HPDE6-E6E7 (cell line): ENCODE measurements at regions not wholly inside any gene's neighbourhood (a gene's known extent, or its start where the extent isn't known, plus 50 kb on each side); places are given as distances from the start of the nearest gene placed in this dataset.

ENCODE experiments used
- DNase-seq: peaks from one replicate; pipeline ENCODE4 v3.0.0; 2011; ENCODE audit warnings: missing footprints; ENCODE audit errors: extremely low spot score

- DNase-seq: no peak
Measured at GRCh38 chr10:83165265-83165664, 974.0 kb upstream of the GHITM start.

- no peak for DNase-seq
Measured at GRCh38 chr10:83166344-83166743, 973.0 kb upstream of the GHITM start.

DNA sequence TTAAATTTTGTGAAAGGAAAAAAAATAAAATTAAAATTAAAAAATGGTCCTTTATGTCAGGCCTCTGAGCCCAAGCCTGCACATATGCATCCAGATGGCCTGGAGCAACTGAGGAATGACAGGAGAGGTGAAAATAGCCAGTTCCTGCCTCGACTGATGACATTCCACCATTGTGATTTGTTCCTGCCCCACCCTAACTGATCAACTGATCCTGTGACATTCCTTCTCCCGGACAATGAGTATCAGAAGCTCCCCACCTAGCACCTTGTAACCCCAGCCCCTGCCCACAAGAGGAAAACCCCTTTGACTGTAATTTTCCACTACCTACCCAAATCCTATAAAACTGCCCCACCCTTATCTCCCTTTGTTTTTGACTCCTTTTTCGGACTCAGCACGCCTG lies 972.2 kb upstream of the GHITM start:
- DNase-seq: no peak

DNA sequence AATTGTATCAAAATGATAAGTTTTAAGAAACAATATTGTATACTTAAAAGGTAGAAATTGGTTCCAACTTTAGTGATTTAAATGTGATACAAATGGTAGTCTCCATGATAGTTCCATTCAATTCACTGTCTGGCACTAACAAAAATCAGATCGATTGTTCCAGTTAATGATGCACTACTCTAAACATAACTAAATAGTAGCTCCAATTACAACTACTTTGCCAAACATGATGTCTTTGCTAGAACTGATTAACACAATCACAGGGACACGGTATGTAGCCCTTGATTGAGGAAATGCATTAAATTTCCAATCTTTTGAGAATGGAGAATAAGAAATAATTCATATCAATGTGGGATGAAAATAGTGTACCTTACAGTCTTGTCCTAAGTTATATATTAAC lies 962.4 kb upstream of the GHITM start:
- no peak for DNase-seq

DNA sequence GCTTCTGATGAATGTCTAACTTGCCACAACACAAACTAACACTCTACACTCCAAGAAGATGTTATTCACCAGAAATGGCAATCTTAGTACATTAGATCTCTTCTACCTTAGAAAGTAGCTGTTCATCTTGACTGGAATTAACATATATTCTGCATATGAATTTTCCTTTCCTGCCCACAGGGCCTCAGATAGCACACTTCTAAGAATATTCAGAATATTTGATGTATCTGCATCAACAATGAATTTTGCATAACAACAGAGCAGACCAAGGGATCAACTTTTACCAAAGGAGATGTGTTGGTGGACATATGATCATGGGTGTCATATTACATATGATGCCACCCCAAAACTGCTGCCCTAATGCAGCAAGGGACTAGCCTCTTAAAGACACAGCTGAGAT lies 960.8 kb upstream of the GHITM start:
- no peak for DNase-seq

DNA sequence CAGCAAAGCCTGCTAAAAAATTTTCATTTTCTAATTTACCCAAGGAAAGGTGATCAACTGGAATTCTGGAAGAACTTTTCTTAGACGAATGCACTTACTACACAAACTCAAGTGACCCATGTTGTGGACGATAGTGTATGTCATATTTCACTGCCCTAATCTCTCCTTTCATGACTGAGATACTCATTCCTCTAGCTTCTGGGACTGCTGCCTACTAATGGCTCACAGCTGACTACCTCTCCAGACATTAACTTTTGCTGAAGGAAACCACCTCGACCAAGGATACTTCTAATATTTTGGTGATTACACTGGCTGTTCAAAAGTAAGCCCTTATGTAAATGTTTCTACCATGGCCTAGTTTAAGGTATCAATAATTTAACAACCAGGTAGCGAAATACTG lies 959.9 kb upstream of the GHITM start:
- no peak for DNase-seq

- no peak for DNase-seq
Measured at GRCh38 chr10:83182076-83182475, 957.2 kb upstream of the GHITM start.

DNA sequence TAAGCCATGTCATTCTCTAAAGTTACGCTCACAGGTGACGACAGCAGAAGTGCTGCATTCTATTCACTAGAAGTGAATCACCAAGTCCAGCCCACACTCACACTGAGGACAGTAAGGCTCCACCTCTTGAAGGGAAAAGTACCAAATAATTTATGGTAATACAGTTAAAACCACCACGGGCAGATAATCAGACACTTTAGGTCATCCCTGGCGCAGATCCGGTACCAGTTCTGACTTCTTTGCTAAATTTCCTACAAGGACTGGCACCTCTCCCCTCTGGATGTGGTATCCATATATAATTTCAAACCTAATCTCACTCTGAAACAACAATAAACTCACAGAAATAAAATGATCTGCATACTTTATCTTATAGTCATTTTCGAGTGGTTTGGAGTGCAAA lies 954.7 kb upstream of the GHITM start:
- DNase-seq: no peak

DNA sequence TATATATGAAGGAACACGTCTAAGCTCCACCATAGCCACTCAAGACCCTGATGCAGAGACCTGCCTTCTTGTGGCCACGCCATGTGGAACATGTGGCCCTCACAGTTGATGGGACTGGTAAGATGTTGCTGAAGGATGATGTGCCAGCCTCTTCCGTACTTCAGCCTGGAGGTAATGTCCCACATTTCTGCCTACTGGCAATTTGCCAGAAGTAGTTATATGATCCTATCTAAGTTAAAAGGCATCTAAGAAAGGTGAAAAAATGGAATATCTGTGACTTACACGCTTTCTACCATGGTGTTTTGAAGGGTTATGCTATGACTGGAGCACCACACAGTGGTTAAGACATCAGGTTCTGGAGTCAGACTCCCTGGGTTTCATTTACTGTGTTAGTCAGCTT lies 948.7 kb upstream of the GHITM start:
- DNase-seq: no peak

DNA sequence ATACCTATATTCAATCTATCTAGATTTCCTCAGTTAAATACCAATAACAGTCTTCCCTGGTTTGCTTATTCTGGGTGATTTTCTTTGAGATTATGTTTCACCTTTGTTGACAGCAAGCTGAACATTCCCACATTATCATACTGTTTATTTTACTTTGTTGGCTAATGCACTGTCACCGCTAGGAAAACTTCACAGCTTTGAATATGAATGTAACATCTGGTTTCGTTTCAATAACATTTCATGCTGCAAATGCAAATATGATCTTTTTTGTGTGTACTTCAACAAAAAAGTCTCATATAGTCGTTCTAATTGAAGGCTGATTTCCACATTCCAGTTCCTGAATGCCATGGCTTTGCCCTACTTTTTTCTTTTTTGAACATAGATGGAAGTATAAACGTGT lies 946.3 kb upstream of the GHITM start:
- DNase-seq: no peak

DNA sequence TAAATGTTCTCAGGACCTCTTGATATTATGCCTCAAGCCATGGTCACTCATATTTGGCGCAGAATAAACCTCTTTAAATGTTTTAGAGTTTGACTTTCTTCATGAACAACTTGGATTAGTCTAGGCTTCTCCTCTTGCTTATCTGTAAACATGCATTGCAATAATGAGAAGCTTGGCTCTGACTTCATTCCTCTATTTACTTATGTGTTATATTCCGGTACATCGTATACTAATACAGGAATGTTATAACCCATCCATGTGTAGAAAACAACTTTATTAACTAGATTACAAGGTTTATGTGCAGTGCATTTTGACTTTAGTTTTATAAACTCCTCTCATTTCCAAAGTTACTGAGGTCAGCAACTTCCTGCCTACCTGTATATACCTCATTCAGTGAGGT lies 944.3 kb upstream of the GHITM start:
- no peak for DNase-seq

DNA sequence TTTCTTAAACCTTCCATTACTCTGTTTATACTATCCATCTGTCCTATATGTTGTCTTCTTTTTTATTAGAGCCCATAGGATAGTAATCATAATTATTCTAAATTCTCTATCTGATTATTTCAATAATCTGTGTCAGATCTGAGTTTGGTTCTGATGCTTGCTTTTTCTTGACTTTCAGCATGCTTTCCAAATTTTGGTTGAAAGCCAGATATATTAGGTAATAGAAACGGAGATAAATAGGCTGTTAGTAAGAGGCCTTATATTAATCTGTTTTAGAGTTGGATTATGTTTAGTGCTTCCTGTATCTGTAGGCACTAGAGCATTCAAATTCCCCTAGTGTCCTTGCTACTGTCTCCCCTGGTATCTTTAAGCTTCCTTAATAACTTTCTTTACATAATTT lies 939.9 kb upstream of the GHITM start:
- no peak for DNase-seq

DNA sequence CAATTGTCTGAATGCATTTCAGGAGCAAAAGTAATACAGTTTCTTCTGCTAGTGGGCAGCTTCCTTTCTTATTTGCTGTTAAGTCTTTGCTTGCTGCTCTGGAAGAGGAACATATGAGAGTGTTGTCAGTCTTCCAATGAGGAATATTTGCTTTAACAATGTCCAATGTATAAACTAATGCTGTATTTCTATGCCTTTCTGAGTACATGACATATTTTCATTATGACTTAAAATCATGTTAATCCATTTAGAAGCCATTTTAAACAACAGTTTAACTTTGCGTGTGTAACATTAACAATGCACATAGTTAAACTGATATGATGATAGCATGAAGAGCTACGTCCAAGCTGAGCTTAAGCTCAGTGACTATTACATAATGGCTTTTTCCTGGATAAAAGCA lies 933.4 kb upstream of the GHITM start:
- no peak for DNase-seq

DNA sequence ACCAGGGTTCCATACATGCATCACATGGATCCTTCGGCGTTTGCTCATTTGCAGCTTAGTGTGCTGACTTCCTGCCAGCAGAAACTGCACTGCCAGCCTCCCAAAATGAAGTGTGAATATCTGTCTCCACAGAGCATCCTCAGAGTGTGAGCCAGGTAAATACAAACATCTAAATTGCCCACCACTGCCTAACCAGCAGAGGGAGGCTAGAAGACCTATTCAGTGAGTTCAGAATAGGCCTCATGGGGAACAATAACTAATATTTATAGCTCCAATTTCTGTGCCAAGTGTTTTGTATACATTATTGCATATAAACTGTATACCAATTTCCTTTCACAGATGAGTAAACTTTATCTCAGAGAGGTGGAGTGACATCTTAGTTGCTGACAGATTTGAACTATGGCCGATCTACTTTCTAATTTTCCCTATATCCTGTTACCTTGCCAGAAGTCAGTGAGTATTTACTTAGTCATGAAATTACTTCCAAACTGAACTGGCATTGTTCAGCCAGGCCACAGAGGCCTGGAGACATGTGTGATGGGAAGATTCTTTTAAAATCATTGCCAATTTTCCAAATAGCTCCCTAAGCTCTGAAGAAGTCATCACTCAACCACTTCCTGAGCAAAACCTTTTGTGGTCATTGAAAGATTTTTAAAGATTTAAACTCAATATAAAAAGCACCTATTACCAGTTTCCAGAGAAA lies 926.5 kb upstream of the GHITM start:
- no peak for DNase-seq

- no peak for DNase-seq
Measured at GRCh38 chr10:83214136-83214535, 925.2 kb upstream of the GHITM start.

DNA sequence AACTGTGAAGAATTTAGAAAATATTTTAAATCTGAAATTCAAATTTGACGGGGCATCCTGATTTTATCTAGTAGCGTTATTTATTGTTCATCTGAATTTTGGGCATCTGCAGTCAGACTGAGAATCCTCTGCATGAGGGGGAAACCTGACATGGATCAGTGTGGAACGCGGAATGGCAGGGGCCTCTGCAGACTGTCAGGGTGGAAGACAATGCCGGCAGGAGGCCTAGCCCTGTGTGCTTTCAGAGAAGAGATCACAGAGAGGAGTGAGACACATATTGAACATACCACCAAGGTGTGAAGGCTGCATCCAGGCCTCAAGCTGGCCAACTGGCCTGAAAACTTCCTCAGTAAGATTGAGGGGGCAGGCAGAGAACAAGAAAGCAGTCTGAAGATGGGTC lies 921.1 kb upstream of the GHITM start:
- no peak for DNase-seq

- no peak for DNase-seq
Measured at GRCh38 chr10:83222300-83222699, 917.0 kb upstream of the GHITM start.

GRCh38 chr10:83222832-83223742 lies 916.2 kb upstream of the GHITM start:
- no peak for DNase-seq

- no peak for DNase-seq
Measured at GRCh38 chr10:83225781-83226180, 913.5 kb upstream of the GHITM start.

GRCh38 chr10:83229991-83230390 lies 909.3 kb upstream of the GHITM start:
- DNase-seq: no peak

DNA sequence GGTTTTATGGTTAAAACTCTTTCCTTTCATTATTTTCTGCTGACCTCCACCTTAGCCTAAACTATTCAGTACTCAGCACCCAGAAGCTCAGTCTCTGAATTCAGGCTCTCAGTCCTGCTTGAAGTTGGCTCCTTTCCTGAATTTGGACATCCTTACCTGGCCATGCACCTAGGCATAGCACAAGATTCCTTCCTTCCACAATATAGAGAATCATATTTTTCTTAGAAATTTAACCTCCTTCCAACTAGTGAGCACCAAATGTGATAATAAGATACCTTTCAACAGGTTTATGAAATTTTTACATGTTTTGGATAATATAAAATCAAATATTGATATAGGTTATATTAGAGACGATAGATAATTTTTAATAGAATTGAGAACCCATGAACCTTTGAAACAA lies 905.6 kb upstream of the GHITM start:
- DNase-seq: no peak

GRCh38 chr10:83248106-83248631 lies 891.1 kb upstream of the GHITM start:
- DNase-seq: no peak

GRCh38 chr10:83250396-83250795 lies 888.9 kb upstream of the GHITM start:
- DNase-seq: no peak
